H7 (cell line): ENCODE measurements at regions not wholly inside any gene's neighbourhood (a gene's known extent, or its start where the extent isn't known, plus 50 kb on each side); places are given as distances from the start of the nearest gene placed in this dataset.
A peak's percentile ranks its signal among the peaks of the same experiment; 100 is the strongest.

Source experiments
- DNase-seq: peaks from one replicate; pipeline ENCODE4 v3.0.0; 2012
- H3K27me3 ChIP-seq: 2 replicates; pipeline ENCODE4 v1.6.0; 2011; ENCODE audit warnings: mild to moderate bottlenecking, low read length; ENCODE audit not compliant: control insufficient read depth, insufficient read depth
- H3K36me3 ChIP-seq: replicated peaks from 2 replicates; pipeline ENCODE4 v1.5.1; 2011; ENCODE audit warnings: low read length; ENCODE audit not compliant: control insufficient read depth, insufficient read depth
- H3K4me3 ChIP-seq: 2 replicates; pipeline ENCODE4 v1.5.1; 2011; ENCODE audit warnings: low read depth, mild to moderate bottlenecking, control low read depth, low read length, moderate library complexity; ENCODE audit not compliant: insufficient read depth

DNA sequence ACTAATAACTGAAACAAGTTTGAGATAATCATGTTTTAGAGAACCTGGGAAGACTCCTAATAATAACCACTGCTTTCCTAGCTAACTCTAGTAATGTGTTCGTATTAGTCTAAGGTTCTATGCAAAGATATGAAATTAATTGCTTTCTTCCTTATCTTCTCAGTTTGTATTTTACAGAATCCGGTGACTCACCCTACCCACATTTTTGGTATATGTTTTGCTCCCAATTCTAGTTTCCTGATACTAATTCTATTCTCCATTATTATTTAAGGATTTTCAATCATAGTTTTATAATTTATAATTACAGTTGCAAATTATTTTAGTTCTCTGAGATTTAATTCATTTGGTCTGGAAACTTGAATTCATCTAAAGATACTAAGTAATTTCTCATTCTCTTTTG lies 394.6 kb upstream of the SETBP1 start:
- DNase-seq = no peak
- H3K27me3 ChIP-seq = no peaks in the 10 kb centered on the region
- no peaks in the 10 kb centered on the region for H3K36me3 ChIP-seq
- no peak overlapping the region for H3K4me3 ChIP-seq

DNA sequence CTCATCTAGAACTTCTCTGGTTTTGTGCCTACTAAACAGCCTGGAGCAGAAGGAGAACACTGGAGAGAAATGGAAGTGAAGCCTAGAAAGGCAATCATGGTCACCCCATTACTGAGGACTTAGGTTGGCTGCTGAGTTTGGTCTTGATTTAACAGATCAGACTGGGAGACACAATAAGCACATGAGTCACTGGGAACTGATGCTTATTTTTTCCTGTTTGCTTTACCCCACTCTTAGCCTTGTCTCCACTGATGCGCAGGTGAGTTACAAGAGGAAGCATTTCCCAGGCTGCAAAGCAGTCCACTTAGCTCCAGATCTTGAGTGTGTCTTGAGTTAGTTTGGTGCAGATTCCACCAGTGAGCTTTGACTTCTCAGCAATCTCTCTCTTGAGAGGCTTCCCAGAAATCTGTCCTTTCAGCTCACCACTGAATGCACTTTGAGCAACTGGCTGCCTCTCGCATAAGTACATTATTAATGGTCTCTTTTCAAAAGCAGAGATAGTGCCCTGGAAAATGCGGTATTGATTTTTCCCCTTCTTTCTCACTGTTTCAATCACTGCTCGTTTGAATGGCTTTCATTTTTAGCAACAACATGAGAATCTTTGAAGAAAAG lies 390.2 kb upstream of the SETBP1 start:
- H3K4me3 ChIP-seq = no peak overlapping the region
- no peaks in the 10 kb centered on the region for H3K27me3 ChIP-seq
- no peaks in the 10 kb centered on the region for H3K36me3 ChIP-seq
- DNase-seq = no peak

DNA sequence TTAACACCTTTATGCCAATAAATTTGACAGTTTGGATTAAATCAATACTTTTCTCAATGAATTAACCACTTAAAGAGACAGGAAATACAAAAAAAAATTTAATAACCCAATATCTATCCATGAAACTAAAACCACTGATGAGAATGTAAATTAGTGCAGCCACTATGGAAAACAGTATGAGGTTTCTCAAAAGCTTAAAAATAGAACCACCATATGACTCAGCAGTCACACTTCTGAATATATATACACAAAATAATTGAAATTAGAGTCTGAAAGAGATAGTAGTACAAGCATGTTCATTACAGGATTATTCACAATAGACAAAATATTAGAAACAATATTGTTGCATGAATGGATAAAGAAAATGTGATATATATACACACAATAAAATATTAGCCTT lies 382.1 kb upstream of the SETBP1 start:
- H3K36me3 ChIP-seq = no peaks in the 10 kb centered on the region
- H3K4me3 ChIP-seq = no peak overlapping the region
- DNase-seq = no peak
- H3K27me3 ChIP-seq = no peaks in the 10 kb centered on the region

DNA sequence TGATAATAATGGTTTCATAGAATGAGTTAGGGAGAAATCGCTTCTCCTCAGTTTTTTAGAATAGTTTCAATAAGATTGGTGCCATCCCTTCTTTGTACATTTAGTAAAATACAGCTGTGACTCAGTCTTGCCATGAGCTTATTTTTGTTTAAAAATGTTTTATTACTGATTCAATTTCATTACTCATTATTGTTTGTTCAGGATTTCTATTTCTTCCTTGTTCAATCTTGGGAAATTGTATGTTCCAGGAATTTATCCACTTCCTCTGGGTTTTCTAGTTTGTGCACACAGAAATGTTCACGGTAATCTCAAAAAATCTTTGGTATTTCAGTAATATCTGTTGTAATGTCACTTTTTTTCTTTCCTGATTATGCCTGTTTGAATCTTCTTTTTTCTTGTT lies 371.5 kb upstream of the SETBP1 start:
- Histone ChIP-seq H3K27me3 (no peaks in the 10 kb centered on the region), H3K4me3 (no peak overlapping the region), H3K36me3 (no peaks in the 10 kb centered on the region)
- no peak for DNase-seq

DNA sequence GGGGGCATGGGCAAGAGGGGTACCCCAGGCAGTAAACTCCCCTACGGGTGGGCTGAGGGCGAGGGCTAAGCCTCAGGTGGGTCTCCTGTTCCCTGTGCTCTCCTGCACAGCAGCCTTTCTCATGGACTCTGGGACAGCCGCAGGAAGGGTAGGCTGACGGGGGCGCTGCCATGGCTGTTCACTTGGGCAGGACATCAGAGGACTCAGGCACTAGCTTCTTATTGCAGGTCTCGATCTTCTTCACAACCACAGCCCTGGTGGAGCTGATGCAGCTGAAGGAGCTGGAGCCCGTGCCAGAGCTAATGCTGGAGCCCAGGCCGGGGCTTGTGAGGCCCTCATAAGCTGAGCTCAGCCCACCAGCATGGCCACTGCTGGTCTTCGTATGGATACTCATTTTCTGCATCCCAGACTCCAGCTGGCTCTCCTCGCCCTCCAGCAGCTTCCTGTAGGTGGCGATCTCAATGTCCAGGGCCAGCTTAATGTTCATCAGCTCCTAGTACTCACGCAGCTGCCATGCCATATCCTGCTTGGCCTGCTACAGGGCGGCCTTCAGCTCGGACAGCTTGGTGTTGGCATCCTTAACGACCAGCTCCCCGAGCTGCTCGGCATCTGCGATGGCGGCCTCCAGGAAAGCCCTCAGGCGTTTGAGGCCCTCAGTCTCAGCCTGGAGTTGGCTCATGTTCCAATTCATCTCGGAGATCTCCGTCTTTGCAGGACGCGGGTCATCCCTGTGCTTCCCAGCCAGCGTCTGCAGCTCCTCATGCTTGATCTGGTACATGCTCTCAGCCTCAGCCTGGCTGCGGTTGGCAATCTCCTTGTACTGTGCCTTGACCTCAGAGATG lies 359.8 kb upstream of the SETBP1 start:
- Histone ChIP-seq H3K36me3 (no peaks in the 10 kb centered on the region), H3K4me3 (no peak overlapping the region), H3K27me3 (no peaks in the 10 kb centered on the region)
- no peak for DNase-seq

DNA sequence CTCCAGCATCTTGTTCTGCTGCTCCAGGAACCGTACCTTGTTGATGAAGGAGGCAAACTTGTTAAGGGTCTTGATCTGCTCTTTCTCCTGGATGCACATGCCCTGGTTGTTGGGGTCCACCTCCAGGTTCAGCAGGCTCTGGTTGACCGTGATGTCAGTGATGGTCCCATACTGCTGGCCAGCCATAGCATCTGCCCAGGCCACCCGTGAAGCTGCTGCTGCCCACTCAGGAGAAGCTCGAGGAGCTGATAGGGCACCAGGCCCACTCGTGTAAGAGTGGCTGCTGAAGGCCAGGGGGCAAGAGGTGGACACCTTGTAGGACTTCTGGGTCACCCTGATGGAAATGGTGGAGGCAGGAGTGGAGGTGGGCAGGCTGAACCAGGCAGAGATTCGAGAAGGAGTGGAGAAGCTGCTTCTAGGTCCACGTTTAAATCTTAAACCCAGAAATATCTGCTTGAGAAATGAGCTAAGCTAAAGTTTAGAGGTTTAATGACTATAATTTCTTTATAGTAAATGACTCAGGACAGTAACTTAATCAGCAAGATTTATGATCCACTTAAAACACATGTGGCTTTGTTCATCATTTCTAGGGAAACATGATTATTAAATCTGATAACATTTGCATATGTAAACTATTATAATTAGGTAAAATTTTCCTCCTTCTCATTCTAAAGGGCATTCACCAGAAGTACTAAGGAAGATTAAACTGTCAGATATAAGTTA lies 358.7 kb upstream of the SETBP1 start:
- Histone ChIP-seq H3K36me3 (no peaks in the 10 kb centered on the region), H3K4me3 (no peak overlapping the region), H3K27me3 (no peaks in the 10 kb centered on the region)
- no peak for DNase-seq

DNA sequence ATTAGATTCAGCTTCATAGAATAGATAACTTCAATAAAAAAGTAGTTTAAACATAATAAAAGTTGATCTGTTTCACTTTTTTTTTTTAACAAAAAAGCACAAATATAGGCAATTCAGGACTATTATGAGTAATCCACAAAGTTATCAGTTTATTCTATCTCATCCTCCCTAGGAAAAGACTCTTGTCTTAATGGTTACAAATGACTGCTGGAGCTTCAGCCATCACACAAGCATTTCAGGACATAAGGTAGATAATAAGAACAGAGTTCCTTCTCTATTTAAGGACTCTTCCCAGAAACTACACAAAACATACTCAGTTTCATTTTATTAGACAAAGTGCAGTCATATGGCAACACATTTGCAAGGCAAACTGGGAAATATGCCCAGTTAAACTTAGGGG lies 357.6 kb upstream of the SETBP1 start:
- Histone ChIP-seq H3K27me3 (no peaks in the 10 kb centered on the region), H3K4me3 (no peak overlapping the region), H3K36me3 (no peaks in the 10 kb centered on the region)
- DNase-seq = no peak

DNA sequence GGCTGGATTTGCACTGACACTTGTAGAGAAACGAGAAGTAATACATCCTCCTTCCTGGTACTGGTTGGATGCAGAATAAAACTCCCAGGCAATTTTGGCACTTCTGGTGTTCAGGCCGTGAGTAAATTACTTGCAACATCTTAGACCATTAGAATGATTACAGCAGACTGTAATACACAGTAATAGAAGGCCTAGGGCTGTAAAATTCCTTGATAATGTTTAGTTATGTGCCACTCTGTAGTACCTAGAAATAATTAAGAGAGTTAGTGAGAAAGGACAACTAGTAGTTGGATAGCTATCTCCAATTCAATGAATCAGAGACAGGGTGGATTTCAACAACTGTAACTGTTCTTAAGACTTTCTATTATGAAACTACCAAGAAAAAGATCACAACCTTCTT lies 356.3 kb upstream of the SETBP1 start:
- H3K4me3 ChIP-seq = no peak overlapping the region
- DNase-seq = no peak
- H3K36me3 ChIP-seq = no peaks in the 10 kb centered on the region
- no peaks in the 10 kb centered on the region for H3K27me3 ChIP-seq

DNA sequence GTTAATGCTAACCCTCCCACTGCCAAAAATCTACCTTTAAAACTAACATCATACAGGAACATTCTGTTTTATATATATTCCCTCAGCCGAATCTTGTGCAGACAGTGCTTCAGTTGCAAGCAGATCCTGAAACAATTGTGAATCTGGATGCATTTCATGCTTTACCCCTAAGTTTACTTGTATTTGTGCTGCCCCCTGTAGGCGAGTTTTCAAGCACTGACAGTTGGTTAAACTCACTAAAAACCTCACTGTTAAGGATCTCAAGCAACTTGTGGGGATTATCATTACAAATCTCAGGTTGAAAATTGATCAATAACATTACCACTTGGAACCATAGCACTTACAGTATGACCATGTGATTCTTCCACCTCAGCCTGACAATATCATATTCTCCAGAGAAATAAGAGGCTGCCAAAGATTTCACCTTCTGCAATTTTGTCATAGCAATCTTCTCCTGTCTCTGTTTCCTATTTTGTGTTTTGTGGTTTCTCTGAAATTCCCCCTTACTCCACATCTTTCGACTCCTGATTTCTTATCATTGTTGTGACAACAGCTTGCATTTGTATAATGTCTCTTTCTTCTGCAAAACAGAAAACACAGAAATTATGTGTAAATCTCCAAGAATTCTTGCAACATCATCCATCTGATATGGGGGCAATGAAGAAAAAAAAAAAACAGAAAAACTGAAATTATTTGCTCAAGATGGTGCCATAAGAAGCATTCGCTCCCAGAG lies 354.6 kb upstream of the SETBP1 start:
- Histone ChIP-seq H3K36me3 (no peaks in the 10 kb centered on the region), H3K4me3 (no peak overlapping the region), H3K27me3 (no peaks in the 10 kb centered on the region)
- peak; percentile 44 for DNase-seq

DNA sequence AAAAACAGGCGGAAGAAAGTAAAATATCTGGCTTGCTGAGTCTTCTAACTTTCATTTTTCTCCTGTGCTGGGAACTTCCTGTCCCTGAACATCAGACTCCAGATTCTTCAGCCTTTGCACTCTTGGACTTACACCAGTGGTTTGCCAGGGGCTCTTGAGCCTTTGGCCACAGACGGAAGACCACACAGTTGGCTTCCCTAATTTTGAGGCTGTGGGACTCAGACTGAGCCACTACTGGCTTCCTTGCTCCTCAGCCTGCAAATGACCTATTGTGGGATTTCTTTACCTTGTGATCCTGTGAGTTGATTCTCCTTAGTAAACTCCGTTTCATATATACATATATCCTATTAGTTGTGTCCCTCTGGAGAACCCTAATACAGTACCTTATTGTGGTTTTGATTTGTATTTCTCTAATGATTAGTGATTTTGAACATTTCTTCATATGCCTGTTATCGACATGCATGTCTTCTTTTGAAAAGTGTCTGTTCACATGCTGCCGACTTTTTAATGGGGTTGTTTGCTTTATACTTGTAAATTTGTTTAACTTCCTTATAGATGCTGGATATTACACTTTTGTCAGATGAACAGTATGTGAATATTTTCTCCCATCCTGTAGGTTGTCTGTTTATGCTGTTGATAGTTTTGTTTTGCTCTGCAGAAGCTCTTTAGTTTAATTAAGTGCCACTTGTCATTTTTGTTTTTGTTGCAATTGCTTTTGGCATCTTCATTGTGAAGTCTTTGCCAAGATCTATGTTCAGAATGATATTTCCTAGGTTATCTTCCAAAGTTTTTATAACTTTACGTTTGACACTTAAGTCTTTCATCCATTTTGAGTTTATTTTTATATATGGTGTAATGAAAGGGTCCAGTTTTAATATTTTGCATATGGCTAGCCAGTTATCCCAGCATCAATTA lies 348.8 kb upstream of the SETBP1 start:
- no peaks in the 10 kb centered on the region for H3K27me3 ChIP-seq
- DNase-seq = no peak
- H3K36me3 ChIP-seq = no peaks in the 10 kb centered on the region
- H3K4me3 ChIP-seq = no peak overlapping the region

DNA sequence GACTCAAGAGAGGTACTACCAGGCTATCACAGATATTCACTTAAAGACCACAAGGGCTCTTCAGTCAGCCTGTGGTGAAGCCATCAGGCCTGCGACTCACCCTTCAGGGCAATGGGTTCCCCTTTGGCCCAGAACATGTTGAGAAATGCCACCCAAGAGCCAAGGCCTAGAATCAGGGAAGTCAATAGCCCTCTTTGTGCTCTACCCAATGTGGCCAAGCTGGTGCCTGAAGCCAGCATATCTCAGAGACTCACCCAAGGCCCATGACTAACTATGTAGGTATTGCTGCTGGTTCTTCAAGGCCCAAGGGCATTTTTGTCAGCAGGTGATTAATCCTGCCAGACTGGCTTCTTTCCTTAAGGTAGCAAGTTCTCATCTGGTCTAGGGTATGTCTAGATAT lies 338.9 kb upstream of the SETBP1 start:
- no peaks in the 10 kb centered on the region for H3K36me3 ChIP-seq
- DNase-seq = no peak
- no peak overlapping the region for H3K4me3 ChIP-seq
- H3K27me3 ChIP-seq = no peaks in the 10 kb centered on the region

DNA sequence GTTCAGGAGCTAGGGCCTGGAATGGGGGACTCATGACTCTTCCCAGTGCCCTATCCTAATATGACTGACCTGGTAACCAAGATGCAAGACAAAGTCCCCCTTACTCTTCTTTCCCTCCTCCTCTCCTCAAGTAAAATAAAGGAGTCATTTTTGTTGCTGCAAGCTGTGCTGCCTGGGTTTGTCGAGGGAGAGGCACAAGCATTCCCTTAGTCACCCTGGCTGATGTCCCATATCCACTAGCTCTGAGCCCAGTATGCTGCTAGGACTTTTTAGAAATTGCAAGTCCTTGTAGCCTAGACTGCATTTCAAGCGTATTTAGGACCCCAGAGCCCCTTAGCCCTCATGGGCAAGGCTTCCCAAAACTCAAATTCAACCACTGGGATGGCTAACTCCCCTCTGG lies 338.5 kb upstream of the SETBP1 start:
- H3K36me3 ChIP-seq = no peaks in the 10 kb centered on the region
- DNase-seq = no peak
- no peak overlapping the region for H3K4me3 ChIP-seq
- no peaks in the 10 kb centered on the region for H3K27me3 ChIP-seq

DNA sequence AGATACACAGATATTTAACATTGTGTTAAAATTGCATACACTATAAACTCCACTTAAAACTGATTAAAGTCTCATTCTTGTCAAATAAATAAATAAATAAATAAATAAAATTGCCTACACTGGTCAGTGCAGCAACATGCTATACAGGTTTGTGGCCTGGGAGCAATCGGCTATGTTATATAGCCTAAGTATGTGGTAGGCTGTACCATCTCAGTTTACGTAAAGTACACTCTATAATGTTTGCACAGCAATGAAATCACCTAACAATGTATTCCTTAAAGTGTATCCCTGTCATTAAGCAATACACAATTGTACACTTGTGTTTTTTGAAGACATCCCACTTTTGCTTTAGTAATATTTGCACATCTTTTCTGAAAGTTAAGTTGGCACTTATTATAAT lies 337.7 kb upstream of the SETBP1 start:
- Histone ChIP-seq H3K27me3 (no peaks in the 10 kb centered on the region), H3K4me3 (no peak overlapping the region), H3K36me3 (no peaks in the 10 kb centered on the region)
- DNase-seq = no peak

DNA sequence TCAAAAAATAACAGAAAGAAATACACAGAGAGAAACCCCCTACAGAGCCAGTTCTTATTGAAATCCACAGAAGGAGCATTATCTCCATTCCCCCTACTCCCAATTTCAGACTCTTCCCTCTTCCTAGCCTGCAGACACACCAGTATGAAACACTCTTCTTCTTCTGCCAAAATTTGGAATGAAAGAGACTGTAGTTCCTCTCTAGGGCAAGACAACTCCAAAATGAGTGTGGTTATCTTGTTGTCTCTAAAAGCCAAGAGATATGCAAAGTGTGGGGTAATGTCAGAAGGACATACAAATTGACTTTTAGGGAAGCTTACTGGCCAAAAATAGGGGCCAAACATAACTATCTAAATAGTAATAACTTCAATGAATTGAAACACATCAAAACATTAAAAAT lies 337.1 kb upstream of the SETBP1 start:
- DNase-seq = no peak
- Histone ChIP-seq H3K36me3 (no peaks in the 10 kb centered on the region), H3K27me3 (no peaks in the 10 kb centered on the region), H3K4me3 (no peak overlapping the region)
